H9 (cell line): ENCODE measurements at regions not wholly inside any gene's neighbourhood (a gene's known extent, or its start where the extent isn't known, plus 50 kb on each side); places are given as distances from the start of the nearest gene placed in this dataset.

Experiments
- DNase-seq: peaks from one replicate; pipeline ENCODE4 v3.0.0-alpha.2; 2017
- H2AFZ ChIP-seq: one replicate; pipeline ENCODE4 v1.6.1; 2013; ENCODE audit warnings: mild to moderate bottlenecking, low read length, control low read depth, moderate library complexity
- H2AK5ac ChIP-seq: 2 replicates; pipeline ENCODE4 v1.6.1; 2013; ENCODE audit warnings: low read length, control low read depth, mixed read lengths; ENCODE audit not compliant: insufficient read length
- H2BK120ac ChIP-seq: one replicate; pipeline ENCODE4 v1.6.1; 2013; ENCODE audit warnings: low read depth, mild to moderate bottlenecking, low read length, control low read depth, inconsistent platforms; ENCODE audit not compliant: poor library complexity, severe bottlenecking
- H2BK12ac ChIP-seq: 2 replicates; pipeline ENCODE4 v1.6.1; 2013; ENCODE audit warnings: low read length, control low read depth, mixed read lengths, low read depth; ENCODE audit not compliant: insufficient read length
- H2BK15ac ChIP-seq: 2 replicates; pipeline ENCODE4 v1.6.1; 2013; ENCODE audit warnings: low read depth, low read length, control low read depth
- H2BK20ac ChIP-seq: one replicate; pipeline ENCODE4 v1.6.1; 2013; ENCODE audit warnings: low read depth, mild to moderate bottlenecking, low read length, control low read depth, inconsistent platforms; ENCODE audit not compliant: poor library complexity, severe bottlenecking
- H2BK5ac ChIP-seq: 2 replicates; pipeline ENCODE4 v1.6.1; 2013; ENCODE audit warnings: low read length, control low read depth, mixed read lengths; ENCODE audit not compliant: insufficient read length
- H3K14ac ChIP-seq: 2 replicates; pipeline ENCODE4 v1.6.1; 2013; ENCODE audit warnings: low read length, control low read depth; ENCODE audit not compliant: insufficient read depth
- H3K18ac ChIP-seq: 2 replicates; pipeline ENCODE4 v1.6.1; 2013; ENCODE audit warnings: low read depth, mild to moderate bottlenecking, mixed read lengths, low read length, control low read depth; ENCODE audit not compliant: insufficient read length
- H3K23ac ChIP-seq: 2 replicates; pipeline ENCODE4 v1.6.1; 2013; ENCODE audit warnings: low read length, control low read depth, mixed read lengths, low read depth; ENCODE audit not compliant: insufficient read length
- H3K23me2 ChIP-seq: 2 replicates; pipeline ENCODE4 v1.6.1; 2013; ENCODE audit warnings: low read depth, mild to moderate bottlenecking, mixed read lengths, low read length, control low read depth; ENCODE audit not compliant: insufficient read length, poor library complexity, severe bottlenecking
- H3K27ac ChIP-seq: 2 replicates; pipeline ENCODE4 v1.5.1; 2013; ENCODE audit warnings: low read length, control low read depth, mixed read lengths, low read depth; ENCODE audit not compliant: insufficient read length
- H3K27me3 ChIP-seq: 2 replicates; pipeline ENCODE4 v1.6.1; 2013; ENCODE audit warnings: low read length, control low read depth, inconsistent platforms; ENCODE audit not compliant: insufficient read depth
- H3K4ac ChIP-seq: 2 replicates; pipeline ENCODE4 v1.6.1; 2013; ENCODE audit warnings: low read depth, mild to moderate bottlenecking, control low read depth, inconsistent platforms, low read length, moderate library complexity
- H3K4me1 ChIP-seq: 2 replicates; pipeline ENCODE4 v1.6.1; 2013; ENCODE audit warnings: low read length, control low read depth, inconsistent platforms; ENCODE audit not compliant: insufficient read depth
- H3K4me2 ChIP-seq: 2 replicates; pipeline ENCODE4 v1.6.1; 2013; ENCODE audit warnings: low read length, control low read depth, mixed read lengths; ENCODE audit not compliant: insufficient read length, insufficient read depth
- H3K56ac ChIP-seq: 2 replicates; pipeline ENCODE4 v1.6.1; 2013; ENCODE audit warnings: low read depth, mild to moderate bottlenecking, mixed read lengths, low read length, control low read depth; ENCODE audit not compliant: insufficient read length
- H3K79me1 ChIP-seq: 2 replicates; pipeline ENCODE4 v1.6.1; 2013; ENCODE audit warnings: low read depth, mild to moderate bottlenecking, moderate library complexity, low read length, control low read depth, inconsistent platforms; ENCODE audit not compliant: insufficient read depth, poor library complexity, severe bottlenecking
- H3K79me2 ChIP-seq: 2 replicates; pipeline ENCODE4 v1.6.1; 2013; ENCODE audit warnings: low read length, control low read depth, inconsistent platforms; ENCODE audit not compliant: insufficient read depth
- H3K9ac ChIP-seq: 2 replicates; pipeline ENCODE4 v1.6.1; 2013; ENCODE audit warnings: low read length, control low read depth, mixed read lengths; ENCODE audit not compliant: insufficient read length; ENCODE audit errors: extremely low read depth
- H3K9me3 ChIP-seq: one replicate; pipeline ENCODE4 v1.6.1; 2013; ENCODE audit warnings: low read depth, low read length, inconsistent platforms; ENCODE audit not compliant: control insufficient read depth
- H3T11ph ChIP-seq: one replicate; pipeline ENCODE4 v1.6.1; 2013; ENCODE audit warnings: mild to moderate bottlenecking, low read length, control low read depth, inconsistent platforms
- H4K20me1 ChIP-seq: one replicate; pipeline ENCODE4 v1.6.1; 2013; ENCODE audit not compliant: control insufficient read depth, insufficient read length, insufficient read depth
- H4K5ac ChIP-seq: 2 replicates; pipeline ENCODE4 v1.6.1; 2013; ENCODE audit warnings: low read depth, mild to moderate bottlenecking, mixed read lengths, low read length, control low read depth; ENCODE audit not compliant: insufficient read length
- H4K8ac ChIP-seq: replicated peaks from 2 replicates; pipeline ENCODE4 v1.6.1; 2013; ENCODE audit warnings: low read length, control low read depth, mixed read lengths, low read depth; ENCODE audit not compliant: insufficient read length
- H4K91ac ChIP-seq: 2 replicates; pipeline ENCODE4 v1.6.1; 2013; ENCODE audit warnings: low read depth, mild to moderate bottlenecking, moderate library complexity, mixed read lengths, low read length, control low read depth; ENCODE audit not compliant: insufficient read length
- H3K27ac Mint-ChIP-seq, 3 experiments: 2 replicates in 2 of 3; 3 replicates in 1 of 3; pipeline ENCODE4 v1.8.0; 2020 to 2021; ENCODE audit warnings: mixed read lengths in 3 of 3, mild to moderate bottlenecking in 1 of 3, moderate library complexity in 1 of 3
- H3K27me3 Mint-ChIP-seq: 2 replicates; pipeline ENCODE4 v1.8.0; 2021; ENCODE audit warnings: low read depth, mild to moderate bottlenecking, moderate library complexity, mixed read lengths
- H3K36me3 Mint-ChIP-seq, 3 experiments: 2 replicates in 2 of 3; 3 replicates in 1 of 3; pipeline ENCODE4 v1.8.0; 2020 to 2021; ENCODE audit warnings: low read depth in 3 of 3, mixed read lengths in 3 of 3; ENCODE audit not compliant: insufficient read depth in 1 of 3
- H3K4me1 Mint-ChIP-seq, 2 experiments: 2 replicates each; pipeline ENCODE4 v1.8.0; 2020; ENCODE audit warnings: mixed read lengths in 2 of 2
- H3K4me3 Mint-ChIP-seq, 2 experiments: 2 replicates in 1 of 2; 3 replicates in 1 of 2; pipeline ENCODE4 v1.8.0; 2020 to 2021; ENCODE audit warnings: mild to moderate bottlenecking in 2 of 2, mixed read lengths in 2 of 2, moderate library complexity in 1 of 2
- H3K9me3 Mint-ChIP-seq, 2 experiments: 2 replicates in 1 of 2; 3 replicates in 1 of 2; pipeline ENCODE4 v1.8.0; 2020; ENCODE audit warnings: mild to moderate bottlenecking in 2 of 2, mixed read lengths in 2 of 2, moderate library complexity in 1 of 2
- WGBS: extraction: QIAGEN DNeasy Blood & Tissue Kit; methylation state at CpG from one replicate; pipeline ENCODE4 v1.1.7; 2013; ENCODE audit warnings: missing lambda C conversion rate, low lambda C conversion rate, mixed read lengths; ENCODE audit not compliant: insufficient read length; ENCODE audit errors: extremely low coverage; 5-methylcytosine and 5-hydroxymethylcytosine counted together
- TF ChIP-seq, protein P1 (sequence below): fragments of 200-600 bp; sonication (generic); conservative IDR thresholded peaks from 3 replicates; pipeline ENCODE4 v1.8.0; 2021; ENCODE audit warnings: antibody characterized with exemption, mild to moderate bottlenecking

DNA sequence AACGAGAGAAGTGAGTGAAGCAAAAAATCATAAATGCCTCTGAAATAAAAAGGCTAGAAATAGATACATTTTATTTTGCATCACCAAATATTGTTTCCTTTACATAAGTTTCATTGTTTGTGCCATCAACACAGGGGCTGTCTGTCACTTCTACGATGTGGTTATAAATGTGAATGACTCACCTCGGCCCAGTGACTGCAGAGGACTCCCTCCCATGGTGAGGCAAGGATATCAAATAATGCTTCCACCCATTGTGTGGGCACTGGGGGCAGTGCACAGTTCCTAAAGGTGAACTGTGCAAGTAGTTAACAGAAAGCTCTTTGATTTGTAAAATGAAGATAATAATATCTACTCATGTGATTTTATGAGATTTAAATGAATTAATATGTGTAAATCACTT is 230.3 kb upstream of the NEIL3 start:
- H3K4me1 Mint-ChIP-seq = peaks cover 7 to 8% of the 10 kb centered on the region in 2 experiments
- Histone ChIP-seq H3K4me1 (no peaks in the 10 kb centered on the region), H2BK120ac (no peak overlapping the region), H3K79me1 (no peaks in the 10 kb centered on the region), H3K27ac (no peak overlapping the region), H3K23me2 (no peaks in the 10 kb centered on the region), H3K27me3 (no peaks in the 10 kb centered on the region), H4K20me1 (no peaks in the 10 kb centered on the region), H3K4ac (no peak overlapping the region), H3K9ac (no peak overlapping the region), H3K56ac (no peak overlapping the region), H2BK5ac (no peak overlapping the region), H4K5ac (no peak overlapping the region), H2BK12ac (no peak overlapping the region), H3K14ac (no peak overlapping the region), H2BK20ac (no peak overlapping the region), H3K23ac (no peak overlapping the region), H4K91ac (no peak overlapping the region), H3K9me3 (no peaks in the 10 kb centered on the region), H2AK5ac (no peak overlapping the region), H2AFZ (no peak overlapping the region), H3K18ac (no peak overlapping the region), H3K4me2 (no peak overlapping the region), H3T11ph (no peak overlapping the region), H4K8ac (no peak overlapping the region), H3K79me2 (no peaks in the 10 kb centered on the region), H2BK15ac (no peak overlapping the region)
- no peaks in the 10 kb centered on the region for H3K27me3 Mint-ChIP-seq
- no peak overlapping the region for H3K4me3 Mint-ChIP-seq
- no peak overlapping the region for H3K27ac Mint-ChIP-seq
- H3K9me3 Mint-ChIP-seq = no peaks in the 10 kb centered on the region
- TF ChIP-seq, protein P1, sequence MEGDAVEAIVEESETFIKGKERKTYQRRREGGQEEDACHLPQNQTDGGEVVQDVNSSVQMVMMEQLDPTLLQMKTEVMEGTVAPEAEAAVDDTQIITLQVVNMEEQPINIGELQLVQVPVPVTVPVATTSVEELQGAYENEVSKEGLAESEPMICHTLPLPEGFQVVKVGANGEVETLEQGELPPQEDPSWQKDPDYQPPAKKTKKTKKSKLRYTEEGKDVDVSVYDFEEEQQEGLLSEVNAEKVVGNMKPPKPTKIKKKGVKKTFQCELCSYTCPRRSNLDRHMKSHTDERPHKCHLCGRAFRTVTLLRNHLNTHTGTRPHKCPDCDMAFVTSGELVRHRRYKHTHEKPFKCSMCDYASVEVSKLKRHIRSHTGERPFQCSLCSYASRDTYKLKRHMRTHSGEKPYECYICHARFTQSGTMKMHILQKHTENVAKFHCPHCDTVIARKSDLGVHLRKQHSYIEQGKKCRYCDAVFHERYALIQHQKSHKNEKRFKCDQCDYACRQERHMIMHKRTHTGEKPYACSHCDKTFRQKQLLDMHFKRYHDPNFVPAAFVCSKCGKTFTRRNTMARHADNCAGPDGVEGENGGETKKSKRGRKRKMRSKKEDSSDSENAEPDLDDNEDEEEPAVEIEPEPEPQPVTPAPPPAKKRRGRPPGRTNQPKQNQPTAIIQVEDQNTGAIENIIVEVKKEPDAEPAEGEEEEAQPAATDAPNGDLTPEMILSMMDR = no peak
- H3K36me3 Mint-ChIP-seq = no peaks in the 10 kb centered on the region
- no peak for DNase-seq
- WGBS = no CpG with 5 or more reads among the region's 3 CpGs
